K562 (cell line): ENCODE measurements at regions not wholly inside any gene's neighbourhood (a gene's known extent, or its start where the extent isn't known, plus 50 kb on each side); places are given as distances from the start of the nearest gene placed in this dataset.

Source experiments
- ATAC-seq: fragments of 200-7000 bp; cut with Tn5 transposase; 3 replicates; pipeline ENCODE4 v1.9.1; 2020; ENCODE audit warnings: moderate library complexity
- BruUV-seq: library from RNA; stranded (reverse); fragments of 400-500 nt; replicated peaks from 2 replicates; lab custom pipeline; 2021; lab: Mats Ljungman, UMichigan
- CTCF ChIA-PET: fragments of 300-600 bp; formaldehyde crosslinking; extraction: SDS; loops from one replicate; lab custom pipeline; 2021; ENCODE audit warnings: low intra/inter-chr PET ratio; lab: Yijun Ruan, JAX
- POLR2A ChIA-PET: fragments of 300-600, 350-650 bp; sonication (Branson Sonifier 250); formaldehyde crosslinking; extraction: SDS; loops from one replicate; lab custom pipeline; 2021; ENCODE audit warnings: antibody characterized with exemption, inconsistent platforms; lab: Yijun Ruan, JAX
- DNase-seq, 4 experiments: peaks; one replicate each; pipeline versions ENCODE4 v3.0.0 to v3.0.0-alpha.2; 2011 to 2018; ENCODE audit warnings: low spot score in 3 of 4, mixed read lengths in 3 of 4; ENCODE audit errors: extremely low read depth in 1 of 4
- FAIRE-seq: peaks from 2 replicates; lab custom pipeline; 2011; peaks lifted over from hg19 to GRCh38; lab: Jason Lieb, UNC
- H2AFZ ChIP-seq: 2 replicates; pipeline ENCODE4 v1.6.0; 2011; ENCODE audit warnings: low read depth, low read length, control low read depth, inconsistent platforms
- H3K27ac ChIP-seq: fragments of 200-600 bp; 3 replicates; pipeline ENCODE4 v1.8.0; 2011; ENCODE audit warnings: low read depth, mild to moderate bottlenecking, control low read depth, inconsistent platforms, low read length, moderate library complexity, mixed read lengths; ENCODE audit errors: extremely low read depth
- H3K27me3 ChIP-seq, 2 experiments: fragments of 300-600 bp in 1 of 2; 2 replicates in 1 of 2; 3 replicates in 1 of 2; pipeline versions ENCODE4 v1.6.0 to v1.8.0; 2011; ENCODE audit warnings: inconsistent platforms in 2 of 2, low read length in 2 of 2, mild to moderate bottlenecking in 1 of 2, mixed read lengths in 1 of 2, moderate library complexity in 1 of 2; ENCODE audit not compliant: control insufficient read depth in 2 of 2, insufficient read depth in 2 of 2
- H3K36me3 ChIP-seq: fragments of 300-600 bp; 3 replicates; pipeline ENCODE4 v1.8.0; 2011; ENCODE audit warnings: mild to moderate bottlenecking, low read length, inconsistent platforms; ENCODE audit not compliant: control insufficient read depth, insufficient read depth
- H3K4me1 ChIP-seq, 2 experiments: fragments of 200-600 bp in 1 of 2; replicated peaks in 1 of 2; 2 replicates in 1 of 2; 3 replicates in 1 of 2; pipeline versions ENCODE4 v1.5.1 to v1.8.0; 2011; ENCODE audit warnings: inconsistent platforms in 2 of 2, low read length in 2 of 2, mild to moderate bottlenecking in 1 of 2, mixed read lengths in 1 of 2, moderate library complexity in 1 of 2; ENCODE audit not compliant: control insufficient read depth in 2 of 2, insufficient read depth in 2 of 2
- H3K4me2 ChIP-seq: 2 replicates; pipeline ENCODE4 v1.6.1; 2011; ENCODE audit warnings: low read length, control low read depth, inconsistent platforms, mixed read lengths; ENCODE audit not compliant: insufficient read depth
- H3K4me3 ChIP-seq: fragments of 200-600 bp; sonication (generic), shearing (Covaris generic); 2 replicates; pipeline ENCODE4 v1.5.1; 2016; ENCODE audit warnings: control low read depth, inconsistent platforms
- H3K79me2 ChIP-seq: fragments of 200-600 bp; 3 replicates; pipeline ENCODE4 v1.8.0; 2011; ENCODE audit warnings: low read length, inconsistent platforms; ENCODE audit not compliant: control insufficient read depth, insufficient read depth
- H3K9ac ChIP-seq, 2 experiments: 2 replicates each; pipeline versions ENCODE4 v1.6.0 to v1.6.1; 2011; ENCODE audit warnings: low read depth in 2 of 2, low read length in 2 of 2, control low read depth in 1 of 2, inconsistent platforms in 1 of 2, mild to moderate bottlenecking in 1 of 2, mixed read lengths in 1 of 2; ENCODE audit not compliant: insufficient read depth in 1 of 2
- H3K9me1 ChIP-seq: one replicate; pipeline ENCODE4 v1.6.0; 2011; ENCODE audit warnings: inconsistent platforms, mild to moderate bottlenecking, low read length, moderate library complexity; ENCODE audit not compliant: control insufficient read depth, insufficient read depth
- H3K9me3 ChIP-seq: replicated peaks from 2 replicates; pipeline ENCODE4 v1.5.1; 2011; ENCODE audit warnings: low read depth, low read length, inconsistent platforms; ENCODE audit not compliant: control insufficient read depth, insufficient read depth
- H4K20me1 ChIP-seq: replicated peaks from 2 replicates; pipeline ENCODE4 v1.6.1; 2011; ENCODE audit warnings: low read length, inconsistent platforms, mixed read lengths; ENCODE audit not compliant: control insufficient read depth, insufficient read depth
- NFXL1 ChIP-seq: fragments of 450-650 bp; formaldehyde crosslinking; IDR thresholded peaks from 2 replicates; pipeline ENCODE4 v1.4.0; 2021; ENCODE audit warnings: mild to moderate bottlenecking
- PRDM10 ChIP-seq: fragments of 450-650 bp; IDR thresholded peaks from 2 replicates; pipeline ENCODE4 v1.6.1; 2018; ENCODE audit not compliant: partially characterized antibody
- RB1 ChIP-seq: fragments of 450-650 bp; IDR thresholded peaks from 2 replicates; pipeline ENCODE4 v1.6.1; 2017; ENCODE audit warnings: low read depth, mild to moderate bottlenecking
- RCOR1 ChIP-seq, 2 experiments: IDR thresholded peaks; 2 replicates each; pipeline ENCODE4 v1.6.1; 2012; ENCODE audit warnings: low read depth in 2 of 2, low read length in 2 of 2, borderline replicate concordance in 1 of 2, improper control_type of control experiment in 1 of 2
- SAFB2 ChIP-seq: fragments of 200-400 bp; formaldehyde crosslinking; IDR thresholded peaks from 2 replicates; pipeline ENCODE4 v1.6.1; 2018; ENCODE audit warnings: borderline replicate concordance, low read length, low read depth, moderate library complexity; ENCODE audit not compliant: severe bottlenecking
- SREBF2 ChIP-seq: sonication (generic); formaldehyde crosslinking; IDR thresholded peaks from 2 replicates; pipeline ENCODE4 v1.4.0; 2020; ENCODE audit warnings: mild to moderate bottlenecking, missing genetic modification reagents
- TAL1 ChIP-seq: fragments of 450-650 bp; IDR thresholded peaks from 2 replicates; pipeline ENCODE4 v1.6.1; 2016; ENCODE audit warnings: mild to moderate bottlenecking
- TCF3 ChIP-seq: sonication (generic); formaldehyde crosslinking; IDR thresholded peaks from 2 replicates; pipeline ENCODE4 v1.4.0; 2020; ENCODE audit warnings: mild to moderate bottlenecking, missing genetic modification reagents
- TCF7 ChIP-seq: sonication (generic); IDR thresholded peaks from 2 replicates; pipeline ENCODE4 v1.6.1; 2016; ENCODE audit warnings: antibody characterized with exemption, borderline replicate concordance
- YBX1 ChIP-seq: fragments of 450-650 bp; IDR thresholded peaks from 2 replicates; pipeline ENCODE4 v1.7.1; 2016; ENCODE audit warnings: mild to moderate bottlenecking
- ZNF212 ChIP-seq: fragments of 450-650 bp; formaldehyde crosslinking; IDR thresholded peaks from 2 replicates; pipeline ENCODE4 v1.4.0; 2020; ENCODE audit warnings: mild to moderate bottlenecking
- ZNF3 ChIP-seq: fragments of 250-450 bp; sonication (Bioruptor Pico); IDR thresholded peaks from 2 replicates; pipeline ENCODE4 v1.5.0; 2021; ENCODE audit warnings: mild to moderate bottlenecking, moderate library complexity
- ZNF717 ChIP-seq: fragments of 250-450 bp; sonication (Bioruptor Pico); IDR thresholded peaks from 2 replicates; pipeline ENCODE4 v1.5.0; 2021
- WGBS: fragments of 100-300 bp; shearing (Covaris generic); methylation state at CpG from one replicate; pipeline ENCODE4 v1.1.6; 2016; ENCODE audit warnings: low coverage, mixed read lengths; ENCODE audit not compliant: insufficient coverage; ENCODE audit errors: missing lambda C conversion rate; 5-methylcytosine and 5-hydroxymethylcytosine counted together
- in situ Hi-C: fragments of 300-500 bp; cut with MboI; formaldehyde crosslinking; loops from 4 replicates; pipeline ENCODE4 v1.15.0; 2018; ENCODE audit warnings: inconsistent platforms, mixed read lengths
- intact Hi-C: fragments of 100-400 bp; cut with micrococcal nuclease; formaldehyde crosslinking; loops from 2 replicates; pipeline ENCODE4 v1.14.2; 2022

GRCh38 chr10:52992567-52992966, 220.0 kb upstream of the MBL2 start:
- ChIA-PET CTCF (no interaction called here), POLR2A (no interaction called here)
- TF ChIP-seq SAFB2 (no peak), PRDM10 (no peak), TAL1 (no peak), SREBF2 (CRISPR knock-in tag) (no peak), ZNF717 (no peak), RB1 (no peak), RCOR1 (IDR thresholded peaks at IDR 0.05; ENCODE audit: borderline replicate concordance in 1 of 2, low read depth in 2 of 2, low read length in 2 of 2) (no peak), TCF7 (no peak), NFXL1 (CRISPR knock-in tag) (no peak), YBX1 (no peak), TCF3 (CRISPR knock-in tag) (no peak), ZNF3 (CRISPR knock-in tag) (no peak), ZNF212 (CRISPR knock-in tag) (no peak)
- no peak for ATAC-seq
- intact Hi-C loops (no loop called here), in situ Hi-C loops (no loop called here)
- no peak overlapping the region for H2AFZ ChIP-seq
- no peak overlapping the region for H3K9ac ChIP-seq
- no peak for DNase-seq
- no peaks in the 10 kb centered on the region; the same call in 1 of the 2 replicates for H3K9me3 ChIP-seq
- H3K4me3 ChIP-seq, result no peak overlapping the region
- H3K36me3 ChIP-seq, result no peaks in the 10 kb centered on the region
- H3K27me3 ChIP-seq, result no peaks in the 10 kb centered on the region
- no peak overlapping the region for H3K27ac ChIP-seq
- no peaks in the 10 kb centered on the region for H3K79me2 ChIP-seq
- WGBS, result 0% methylated on average over 1 of the region's 1 CpG
- BruUV-seq, result no TSS peak
- no peak for FAIRE-seq
- no peaks in the 10 kb centered on the region for H4K20me1 ChIP-seq
- H3K9me1 ChIP-seq, result no peaks in the 10 kb centered on the region
- H3K4me2 ChIP-seq, result no peak overlapping the region
- no peaks in the 10 kb centered on the region for H3K4me1 ChIP-seq
